Activated T-helper 1 cell treated with anti-CD3 and anti-CD28 coated beads, Interleukin-12 subunit alpha, Interleukin-12 subunit beta, Interleukin-2, Interleukin-4 antibody, amounts not matched to agents 30 ng/mL and 10 ng/mL and 1 ng/mL, durations not matched to agents 14 hours and 24 hours and 36 hours (primary cell): ENCODE measurements at regions not wholly inside any gene's neighbourhood (a gene's known extent, or its start where the extent isn't known, plus 50 kb on each side); places are given as distances from the start of the nearest gene placed in this dataset.
"Not testable (repeated sequence)": the region's sequence is repeated elsewhere in the genome, so short reads cannot be mapped to it uniquely, and the experiment has no call there.

ENCODE experiments used
- DNase-seq: peaks from one replicate; pipeline ENCODE4 v3.0.0; 2021; ENCODE audit warnings: low spot score
- H3K27ac Mint-ChIP-seq: one replicate; pipeline ENCODE4 v1.8.0; 2021; ENCODE audit warnings: mild to moderate bottlenecking, mixed read lengths
- H3K27me3 Mint-ChIP-seq: one replicate; pipeline ENCODE4 v1.8.0; 2022; ENCODE audit warnings: mild to moderate bottlenecking, moderate library complexity, mixed read lengths; ENCODE audit not compliant: insufficient read depth
- H3K36me3 Mint-ChIP-seq: one replicate; pipeline ENCODE4 v1.8.0; 2021; ENCODE audit warnings: low read depth, mixed read lengths
- H3K4me1 Mint-ChIP-seq: one replicate; pipeline ENCODE4 v1.8.0; 2021; ENCODE audit warnings: low read depth, mixed read lengths
- H3K4me3 Mint-ChIP-seq: one replicate; pipeline ENCODE4 v1.8.0; 2021; ENCODE audit warnings: mild to moderate bottlenecking, moderate library complexity, mixed read lengths
- H3K9me3 Mint-ChIP-seq: one replicate; pipeline ENCODE4 v1.8.0; 2021; ENCODE audit warnings: mixed read lengths
- intact Hi-C: fragments of 100-400 bp; cut with micrococcal nuclease; formaldehyde crosslinking; loops from one replicate; pipeline ENCODE4 v1.15.1; 2024

GRCh38 chr2:16185801-16186272, 245.5 kb downstream of the MYCN start:
- no peaks in the 10 kb centered on the region for H3K27me3 Mint-ChIP-seq

DNA sequence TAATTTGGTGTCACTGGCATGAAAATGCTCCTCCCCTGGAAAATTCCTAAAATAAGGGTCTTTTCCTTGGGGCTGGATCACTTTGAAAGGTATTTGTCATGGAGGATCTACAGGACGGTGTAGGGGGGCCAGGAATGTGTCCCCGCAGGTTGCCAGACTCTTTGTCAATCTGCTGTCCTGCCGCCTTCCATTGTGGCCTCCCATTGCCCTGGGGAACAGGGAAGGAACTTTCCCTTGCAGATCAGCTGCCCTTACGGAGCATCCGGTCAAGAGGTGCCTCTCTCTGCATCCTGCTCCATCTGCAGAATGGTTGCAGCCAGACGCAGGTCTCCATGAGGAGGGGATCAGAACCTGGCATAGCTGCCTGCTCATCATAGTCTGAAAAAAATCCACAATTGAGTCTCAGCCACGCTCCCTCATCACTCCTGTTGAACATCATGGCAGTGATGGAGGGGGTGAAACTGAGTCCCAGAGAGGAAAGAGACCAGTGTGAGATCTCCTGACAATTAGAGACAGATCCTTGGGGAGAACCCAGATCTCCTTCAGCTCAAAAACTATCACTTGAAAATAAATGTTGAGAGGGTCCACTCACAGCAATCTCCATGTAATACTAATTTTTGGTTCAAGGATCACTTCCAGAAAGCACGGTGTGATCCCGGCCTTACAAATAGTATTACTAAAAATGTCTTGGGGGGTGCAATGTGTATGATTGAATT, 244.8 kb downstream of the MYCN start:
- H3K27me3 Mint-ChIP-seq: no peaks in the 10 kb centered on the region
- H3K27ac Mint-ChIP-seq: no peak overlapping the region
- intact Hi-C loops: no loop called here
- no peak overlapping the region for H3K4me3 Mint-ChIP-seq
- no peaks in the 10 kb centered on the region for H3K36me3 Mint-ChIP-seq
- H3K9me3 Mint-ChIP-seq: no peaks in the 10 kb centered on the region
- no peaks in the 10 kb centered on the region for H3K4me1 Mint-ChIP-seq
- no peak for DNase-seq

More at GRCh38 chr2:16185801-16186272, 245.5 kb downstream of the MYCN start:
- no peak for DNase-seq
- Mint-ChIP-seq H3K36me3 (no peaks in the 10 kb centered on the region), H3K4me3 (no peak overlapping the region), H3K4me1 (no peaks in the 10 kb centered on the region), H3K9me3 (no peaks in the 10 kb centered on the region), H3K27ac (no peak overlapping the region)
- intact Hi-C loops: no loop called here

DNA sequence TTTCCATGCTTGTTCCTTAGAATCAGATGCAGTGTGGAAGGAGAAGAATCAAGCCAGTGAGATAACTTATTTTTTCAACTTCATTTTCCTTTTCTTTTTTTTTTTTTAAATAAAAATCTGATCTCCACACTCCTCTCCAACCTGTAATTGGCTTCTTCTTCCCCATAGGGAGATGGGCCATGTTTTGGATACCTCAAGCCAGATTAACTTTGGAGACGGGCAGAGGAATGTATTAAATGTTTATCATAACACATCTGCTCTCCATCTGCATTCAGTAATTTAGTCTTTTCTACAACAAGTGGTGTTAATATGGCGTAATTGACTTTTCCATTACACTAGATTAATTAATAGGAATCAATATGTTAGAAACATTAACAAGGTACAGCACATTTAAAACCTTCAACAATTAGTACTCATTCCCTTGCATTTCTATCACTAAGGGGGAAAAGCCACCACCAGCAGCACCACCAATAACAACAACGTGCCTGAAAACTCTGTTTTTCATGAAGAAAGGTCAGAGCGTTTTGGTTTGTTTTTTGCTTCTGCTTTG, 244.1 kb downstream of the MYCN start:
- H3K9me3 Mint-ChIP-seq: no peaks in the 10 kb centered on the region
- intact Hi-C loops: no loop called here
- H3K27me3 Mint-ChIP-seq: no peaks in the 10 kb centered on the region
- H3K36me3 Mint-ChIP-seq: no peaks in the 10 kb centered on the region
- H3K27ac Mint-ChIP-seq: no peak overlapping the region
- DNase-seq: no peak
- H3K4me1 Mint-ChIP-seq: no peaks in the 10 kb centered on the region
- no peak overlapping the region for H3K4me3 Mint-ChIP-seq

GRCh38 chr2:16183345-16183744, 243.0 kb downstream of the MYCN start:
- intact Hi-C loops: no loop called here
- no peaks in the 10 kb centered on the region for H3K27me3 Mint-ChIP-seq
- no peaks in the 10 kb centered on the region for H3K4me1 Mint-ChIP-seq
- no peaks in the 10 kb centered on the region for H3K36me3 Mint-ChIP-seq
- no peak overlapping the region for H3K27ac Mint-ChIP-seq
- no peaks in the 10 kb centered on the region for H3K9me3 Mint-ChIP-seq
- H3K4me3 Mint-ChIP-seq: no peak overlapping the region
- DNase-seq: no peak

DNA sequence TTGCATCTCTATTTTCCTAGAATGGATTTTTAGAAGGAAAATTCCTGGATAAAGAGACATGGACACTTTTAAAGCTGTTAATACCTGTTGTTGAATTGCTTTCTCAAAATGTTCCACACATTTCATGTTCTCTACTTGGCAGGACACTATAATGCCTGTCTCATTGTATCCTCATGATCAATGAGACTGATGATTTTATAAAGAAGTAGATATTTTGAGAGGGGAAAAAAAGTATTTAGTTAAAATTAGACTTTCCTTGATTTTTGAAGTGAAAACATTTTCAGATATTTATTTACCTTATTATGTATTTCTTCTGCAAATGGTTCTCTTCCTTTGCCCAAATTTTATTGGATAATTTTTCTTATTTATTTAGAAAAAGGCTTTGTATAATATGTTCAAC, 242.5 kb downstream of the MYCN start:
- H3K27me3 Mint-ChIP-seq: no peaks in the 10 kb centered on the region
- no peaks in the 10 kb centered on the region for H3K9me3 Mint-ChIP-seq
- H3K36me3 Mint-ChIP-seq: no peaks in the 10 kb centered on the region
- H3K27ac Mint-ChIP-seq: no peak overlapping the region
- H3K4me1 Mint-ChIP-seq: no peaks in the 10 kb centered on the region
- no peak overlapping the region for H3K4me3 Mint-ChIP-seq
- DNase-seq: no peak
- intact Hi-C loops: no loop called here

GRCh38 chr2:16182311-16182815, 242.0 kb downstream of the MYCN start:
- H3K27me3 Mint-ChIP-seq, intact Hi-C loops, H3K9me3 Mint-ChIP-seq, H3K4me3 Mint-ChIP-seq, DNase-seq, H3K27ac Mint-ChIP-seq, H3K36me3 Mint-ChIP-seq, H3K4me1 Mint-ChIP-seq: not testable (repeated sequence)

DNA sequence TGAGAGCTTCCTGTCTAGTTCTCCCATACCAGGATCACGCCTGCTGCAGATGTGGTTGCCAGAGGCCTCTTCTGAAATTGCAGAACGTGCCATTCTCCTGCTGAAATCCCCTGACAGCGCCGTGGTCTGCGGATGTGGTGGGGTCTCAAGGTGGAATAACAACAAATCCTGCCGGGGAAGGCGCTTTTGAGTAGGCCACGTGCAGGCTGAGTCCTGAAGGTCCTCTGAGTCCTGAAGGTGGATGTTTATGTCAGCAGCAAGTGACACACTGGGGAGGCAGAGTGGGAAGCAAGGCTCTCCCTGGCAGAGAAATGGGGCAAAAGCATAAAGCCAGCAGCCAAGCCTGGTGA, 241.4 kb downstream of the MYCN start:
- intact Hi-C loops: no loop called here
- H3K27me3 Mint-ChIP-seq: no peaks in the 10 kb centered on the region
- no peak overlapping the region for H3K27ac Mint-ChIP-seq
- no peaks in the 10 kb centered on the region for H3K9me3 Mint-ChIP-seq
- H3K36me3 Mint-ChIP-seq: no peaks in the 10 kb centered on the region
- H3K4me1 Mint-ChIP-seq: no peaks in the 10 kb centered on the region
- no peak overlapping the region for H3K4me3 Mint-ChIP-seq
- no peak for DNase-seq

DNA sequence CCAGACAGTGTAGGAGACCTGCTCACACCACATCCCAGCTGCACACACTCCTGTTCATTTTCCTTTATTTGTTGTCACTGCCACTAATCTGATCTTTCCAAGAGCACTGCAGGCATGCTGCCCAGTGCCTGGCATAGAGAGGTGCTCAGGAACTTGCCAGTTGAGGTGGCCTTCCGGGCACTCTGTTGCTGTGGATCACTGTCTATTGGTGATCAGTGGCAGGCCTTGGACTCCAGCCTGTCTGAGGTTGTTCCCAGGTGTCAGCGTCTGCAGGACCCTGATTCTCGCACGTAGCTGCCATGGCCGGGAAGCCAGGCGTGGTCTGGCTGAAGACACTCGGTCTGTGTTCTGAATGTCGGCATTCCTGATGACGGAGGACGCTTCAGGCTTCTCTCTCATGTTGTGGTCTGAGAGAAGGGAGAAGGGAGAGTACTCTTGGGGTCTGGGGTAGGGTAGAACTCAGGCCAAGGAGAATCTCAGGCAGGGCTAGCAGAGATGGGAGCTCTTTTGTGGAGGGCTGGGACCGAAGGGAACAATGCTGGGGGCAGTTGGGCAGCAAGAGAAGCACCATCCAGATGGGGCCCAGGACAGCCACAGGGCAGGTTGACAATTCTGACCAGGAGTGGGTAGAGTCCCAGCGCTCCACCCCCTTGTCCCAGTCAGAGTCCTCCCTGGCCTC, 240.9 kb downstream of the MYCN start:
- no peak overlapping the region for H3K4me3 Mint-ChIP-seq
- intact Hi-C loops: no loop called here
- H3K27ac Mint-ChIP-seq: no peak overlapping the region
- no peaks in the 10 kb centered on the region for H3K4me1 Mint-ChIP-seq
- H3K9me3 Mint-ChIP-seq: no peaks in the 10 kb centered on the region
- no peak for DNase-seq
- no peaks in the 10 kb centered on the region for H3K36me3 Mint-ChIP-seq
- no peaks in the 10 kb centered on the region for H3K27me3 Mint-ChIP-seq

- no peaks in the 10 kb centered on the region for H3K36me3 Mint-ChIP-seq
- intact Hi-C loops: no loop called here
- H3K27ac Mint-ChIP-seq: no peak overlapping the region
- no peaks in the 10 kb centered on the region for H3K27me3 Mint-ChIP-seq
- H3K4me3 Mint-ChIP-seq: no peak overlapping the region
- no peaks in the 10 kb centered on the region for H3K9me3 Mint-ChIP-seq
- H3K4me1 Mint-ChIP-seq: no peaks in the 10 kb centered on the region
- no peak for DNase-seq
Observed at GRCh38 chr2:16180631-16181030, 240.3 kb downstream of the MYCN start.

DNA sequence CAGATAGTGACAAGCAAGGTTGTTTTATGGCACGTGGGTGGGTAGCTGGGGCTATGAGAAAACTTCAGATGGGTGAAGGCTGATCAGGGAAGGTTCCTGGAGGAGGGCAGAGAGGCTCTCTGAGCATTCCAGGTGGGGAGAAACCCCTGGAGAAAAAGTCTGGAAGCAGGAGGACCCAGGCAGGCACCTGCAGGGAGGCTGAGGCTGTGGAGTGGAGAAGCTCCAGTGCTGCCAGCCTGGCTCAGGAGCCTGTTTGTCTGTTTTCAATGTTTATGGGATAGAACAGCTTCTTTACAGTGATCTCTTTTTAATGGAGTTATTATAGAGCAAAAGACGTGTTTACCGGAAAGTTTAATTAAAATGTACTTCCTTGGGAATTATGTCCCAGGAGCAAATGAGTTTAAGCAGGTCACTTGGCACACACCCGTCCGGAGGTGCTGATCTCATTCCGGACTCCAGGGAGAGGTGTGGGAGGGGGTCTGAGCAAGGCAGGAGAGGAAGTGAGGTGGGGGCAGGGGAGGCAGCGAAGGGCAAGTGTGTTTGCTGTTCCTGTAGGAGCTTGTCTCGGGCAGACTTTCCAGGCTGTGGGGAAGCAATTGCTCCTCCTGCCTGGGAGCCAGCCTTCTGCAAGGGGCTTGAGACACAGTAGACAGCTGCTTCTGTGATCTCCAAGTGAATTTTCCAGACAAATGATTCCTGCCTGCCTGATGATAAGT, 239.5 kb downstream of the MYCN start:
- H3K9me3 Mint-ChIP-seq: no peaks in the 10 kb centered on the region
- no peaks in the 10 kb centered on the region for H3K36me3 Mint-ChIP-seq

DNA sequence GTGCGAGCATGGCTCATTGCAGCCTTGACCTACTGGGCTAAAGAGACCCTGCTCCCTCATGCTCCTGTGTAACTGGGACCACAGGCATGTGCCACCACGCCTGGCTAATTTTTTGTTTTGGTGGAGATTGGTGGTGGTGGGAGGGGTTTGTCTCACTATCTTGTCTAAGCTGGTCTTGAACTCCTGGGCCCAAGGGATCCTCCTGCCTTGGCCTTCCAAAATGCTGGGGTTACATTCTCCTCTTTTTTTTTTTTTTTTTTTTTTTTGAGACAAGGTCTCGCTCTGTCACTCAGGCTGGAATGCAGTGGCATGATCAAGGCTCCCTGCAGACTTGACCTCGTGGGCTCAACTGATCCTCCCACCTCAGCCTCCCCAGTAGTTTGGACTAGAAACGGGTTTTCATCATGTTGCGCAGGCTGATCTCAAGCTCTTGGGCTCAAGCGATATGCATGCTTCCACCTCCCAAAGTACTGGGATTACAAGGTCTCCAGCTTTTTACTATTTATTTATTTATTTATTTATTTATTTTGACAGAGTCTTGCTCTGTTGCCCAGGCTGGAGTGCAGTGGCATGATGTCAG, 238.3 kb downstream of the MYCN start:
- no peaks in the 10 kb centered on the region for H3K9me3 Mint-ChIP-seq
- intact Hi-C loops: no loop called here
- no peak for DNase-seq
- no peaks in the 10 kb centered on the region for H3K27me3 Mint-ChIP-seq
- no peaks in the 10 kb centered on the region for H3K4me1 Mint-ChIP-seq
- no peaks in the 10 kb centered on the region for H3K36me3 Mint-ChIP-seq
- H3K4me3 Mint-ChIP-seq: no peak overlapping the region
- H3K27ac Mint-ChIP-seq: no peak overlapping the region

More for the DNA sequence above, 239.5 kb downstream of the MYCN start:
- DNase-seq: no peak
- intact Hi-C loops: no loop called here
- H3K27me3 Mint-ChIP-seq: no peaks in the 10 kb centered on the region
- no peak overlapping the region for H3K27ac Mint-ChIP-seq
- H3K4me1 Mint-ChIP-seq: no peaks in the 10 kb centered on the region
- H3K4me3 Mint-ChIP-seq: no peak overlapping the region

DNA sequence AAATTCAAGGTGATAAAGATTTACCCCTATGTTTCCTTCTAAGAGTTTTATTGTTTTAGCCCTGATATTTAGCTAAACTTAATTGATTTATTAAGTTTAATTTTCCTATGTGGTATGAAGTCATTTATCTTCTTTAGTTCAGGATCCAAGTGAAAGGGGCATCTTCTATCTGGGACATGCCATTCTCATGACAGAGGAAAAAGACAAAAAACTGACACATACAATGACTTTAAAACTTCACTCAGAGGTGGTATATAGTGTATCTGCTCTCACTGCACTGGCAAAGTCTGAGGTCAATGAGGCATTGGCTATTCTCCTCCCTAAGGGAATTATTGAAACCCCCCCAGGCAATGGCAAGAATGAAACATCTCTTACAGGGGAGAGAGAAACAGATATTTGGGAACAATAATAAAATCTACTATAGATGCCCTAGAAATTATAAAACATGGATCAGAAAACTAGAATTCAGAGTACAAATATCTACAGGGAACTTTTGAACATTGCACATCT, 237.4 kb downstream of the MYCN start:
- H3K9me3 Mint-ChIP-seq: no peaks in the 10 kb centered on the region
- H3K4me3 Mint-ChIP-seq: no peak overlapping the region
- no peaks in the 10 kb centered on the region for H3K36me3 Mint-ChIP-seq
- intact Hi-C loops: no loop called here
- no peaks in the 10 kb centered on the region for H3K4me1 Mint-ChIP-seq
- DNase-seq: no peak
- no peaks in the 10 kb centered on the region for H3K27me3 Mint-ChIP-seq
- no peak overlapping the region for H3K27ac Mint-ChIP-seq
